Fibroblast of skin of abdomen (primary cell): ENCODE measurements at regions not wholly inside any gene's neighbourhood (a gene's known extent, or its start where the extent isn't known, plus 50 kb on each side); places are given as distances from the start of the nearest gene placed in this dataset.

Experiments used
- DNase-seq: peaks from one replicate; pipeline ENCODE4 v3.0.0-alpha.2; 2013

GRCh38 chr10:3424111-3424851, 251.7 kb upstream of the PITRM1 start:
- DNase-seq, result peak; percentile 48

- no peak for DNase-seq
These were observed 250.8 kb upstream of the PITRM1 start for GRCh38 chr10:3423384-3423783.

GRCh38 chr10:3422282-3422681, 249.7 kb upstream of the PITRM1 start:
- DNase-seq, result no peak

- no peak for DNase-seq
These were observed 249.1 kb upstream of the PITRM1 start for GRCh38 chr10:3421537-3422257.

GRCh38 chr10:3420527-3421469, 248.2 kb upstream of the PITRM1 start:
- DNase-seq, result no peak

- no peak for DNase-seq
These were observed 247.3 kb upstream of the PITRM1 start for GRCh38 chr10:3419719-3420495.

- no peak for DNase-seq
These were observed 246.3 kb upstream of the PITRM1 start for GRCh38 chr10:3418926-3419325.

GRCh38 chr10:3418041-3418754, 245.6 kb upstream of the PITRM1 start:
- no peak for DNase-seq

GRCh38 chr10:3417096-3417495, 244.5 kb upstream of the PITRM1 start:
- DNase-seq, result no peak

- DNase-seq, result no peak
These were observed 243.5 kb upstream of the PITRM1 start for GRCh38 chr10:3415878-3416605.

GRCh38 chr10:3415038-3415736, 242.6 kb upstream of the PITRM1 start:
- no peak for DNase-seq

- no peak for DNase-seq
These were observed 242.1 kb upstream of the PITRM1 start for GRCh38 chr10:3414667-3415023.

- no peak for DNase-seq
These were observed 241.5 kb upstream of the PITRM1 start for GRCh38 chr10:3413937-3414666.

GRCh38 chr10:3412646-3413045, 240.1 kb upstream of the PITRM1 start:
- DNase-seq, result no peak

- no peak for DNase-seq
These were observed 239.5 kb upstream of the PITRM1 start for GRCh38 chr10:3412071-3412582.

GRCh38 chr10:3411044-3411443, 238.5 kb upstream of the PITRM1 start:
- DNase-seq, result no peak

- no peak for DNase-seq
These were observed 237.3 kb upstream of the PITRM1 start for GRCh38 chr10:3409928-3410327.

GRCh38 chr10:3408603-3409365, 236.2 kb upstream of the PITRM1 start:
- DNase-seq, result no peak

- no peak for DNase-seq
These were observed 234.6 kb upstream of the PITRM1 start for GRCh38 chr10:3407208-3407607.
